ENCODE measurements at regions not wholly inside any gene's neighbourhood (a gene's known extent, or its start where the extent isn't known, plus 50 kb on each side); places are given as distances from the start of the nearest gene placed in this dataset.

GRCh38 chr4:147401221-147401620 is 79.7 kb upstream of the EDNRA start:
- H3K4me3 Mint-ChIP-seq: no peak overlapping the region
- peaks cover 23% of the 10 kb centered on the region for H3K9me3 Mint-ChIP-seq
- H3K4me1 Mint-ChIP-seq: no peaks in the 10 kb centered on the region
- POLR2A ChIA-PET: no interaction called here
- H3K27ac Mint-ChIP-seq: no peak overlapping the region
- H3K27me3 Mint-ChIP-seq (ENCODE audit: low read depth): no peaks in the 10 kb centered on the region; the same call in 1 of the 2 replicates
- ATAC-seq: no peak
- no peak for DNase-seq (ENCODE audit: low spot score)
- CTCF ChIA-PET: interaction anchor here (0.7 kb wide), 1 partner anchor 117 kb away, joined by 3 read pairs; no protein-coding TSS in a partner anchor
- H3K36me3 Mint-ChIP-seq: peaks cover 14% of the 10 kb centered on the region
- TF ChIP-seq RORB (CRISPR knock-in tag; IDR thresholded peaks at IDR 0.05): no peak
- TF ChIP-seq NFATC4 (CRISPR knock-in tag; IDR thresholded peaks at IDR 0.05): no peak
- TF ChIP-seq NR3C1 (CRISPR knock-in tag; conservative IDR thresholded peaks at IDR 0.05; ENCODE audit: low read depth): no peak
- TF ChIP-seq, protein P1, sequence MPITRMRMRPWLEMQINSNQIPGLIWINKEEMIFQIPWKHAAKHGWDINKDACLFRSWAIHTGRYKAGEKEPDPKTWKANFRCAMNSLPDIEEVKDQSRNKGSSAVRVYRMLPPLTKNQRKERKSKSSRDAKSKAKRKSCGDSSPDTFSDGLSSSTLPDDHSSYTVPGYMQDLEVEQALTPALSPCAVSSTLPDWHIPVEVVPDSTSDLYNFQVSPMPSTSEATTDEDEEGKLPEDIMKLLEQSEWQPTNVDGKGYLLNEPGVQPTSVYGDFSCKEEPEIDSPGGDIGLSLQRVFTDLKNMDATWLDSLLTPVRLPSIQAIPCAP (CRISPR knock-in tag; IDR thresholded peaks at IDR 0.05): no peak
- TF ChIP-seq CREB1 (CRISPR knock-in tag; IDR thresholded peaks at IDR 0.05): no peak
- TF ChIP-seq CBFB (CRISPR knock-in tag; IDR thresholded peaks at IDR 0.05; ENCODE audit: low read depth): no peak
- no peak for TF ChIP-seq ZBTB21 (CRISPR knock-in tag; IDR thresholded peaks at IDR 0.05; ENCODE audit: borderline replicate concordance)
- TF ChIP-seq ESRRA (CRISPR knock-in tag; IDR thresholded peaks at IDR 0.05; ENCODE audit: borderline replicate concordance): no peak
- no peak for TF ChIP-seq JAZF1 (CRISPR knock-in tag; IDR thresholded peaks at IDR 0.05)
- no peak for TF ChIP-seq ETV6 (CRISPR knock-in tag; IDR thresholded peaks at IDR 0.05)
- no peak for TF ChIP-seq ATF1 (CRISPR knock-in tag; IDR thresholded peaks at IDR 0.05)
- TF ChIP-seq MAX (CRISPR knock-in tag; IDR thresholded peaks at IDR 0.05): no peak
- TF ChIP-seq GTF2I (CRISPR knock-in tag; conservative IDR thresholded peaks at IDR 0.05): no peak
- TF ChIP-seq AFF4 (CRISPR knock-in tag; IDR thresholded peaks at IDR 0.05; ENCODE audit: borderline replicate concordance): no peak

GRCh38 chr4:147407261-147408045 is 73.4 kb upstream of the EDNRA start:
- peak overlapping the region; percentile 27; the same call in 1 of the 2 replicates for H3K27ac Mint-ChIP-seq
- H3K27me3 Mint-ChIP-seq (ENCODE audit: low read depth): no peaks in the 10 kb centered on the region; the same call in 1 of the 2 replicates
- peaks cover 14% of the 10 kb centered on the region for H3K36me3 Mint-ChIP-seq
- H3K4me3 Mint-ChIP-seq: no peak overlapping the region
- ChIA-PET POLR2A (no interaction called here), CTCF (interaction anchor here (0.6 to 4.3 kb wide), 27 partner anchors 8 to 459 kb away, joined by 3 to 18 read pairs (median 4); no protein-coding TSS in a partner anchor)
- H3K4me1 Mint-ChIP-seq: no peaks in the 10 kb centered on the region
- no peak for TF ChIP-seq OVOL2 (CRISPR knock-in tag; IDR thresholded peaks at IDR 0.05; ENCODE audit: borderline replicate concordance)
- peak; percentile 90 for TF ChIP-seq CTCF (IDR thresholded peaks at IDR 0.05)
- ATAC-seq (peak; percentile 91), DNase-seq (ENCODE audit: low spot score) (peak; percentile 59)
- H3K9me3 Mint-ChIP-seq: peaks cover 21% of the 10 kb centered on the region

Measured in WTC11 (cell line).